BE2C (cell line): ENCODE measurements at regions not wholly inside any gene's neighbourhood (a gene's known extent, or its start where the extent isn't known, plus 50 kb on each side); places are given as distances from the start of the nearest gene placed in this dataset.

Experiments used
- DNase-seq: peaks from one replicate; pipeline ENCODE4 v3.0.0-alpha.2; 2020
- H3K27me3 ChIP-seq: fragments of 250-450 bp; sonication (Bioruptor Pico); 2 replicates; pipeline ENCODE4 v1.5.1; 2020; ENCODE audit warnings: mild to moderate bottlenecking
- H3K36me3 ChIP-seq: fragments of 250-450 bp; sonication (Bioruptor Pico); 2 replicates; pipeline ENCODE4 v1.5.1; 2020; ENCODE audit warnings: mild to moderate bottlenecking
- H3K4me1 ChIP-seq: fragments of 250-450 bp; sonication (Bioruptor Pico); 2 replicates; pipeline ENCODE4 v1.5.1; 2020
- H3K4me3 ChIP-seq: 2 replicates; pipeline ENCODE4 v1.5.1; 2011; ENCODE audit warnings: low read depth, low read length
- H3K9me3 ChIP-seq: fragments of 250-450 bp; sonication (Bioruptor Pico); 2 replicates; pipeline ENCODE4 v1.5.1; 2020
- TF ChIP-seq, protein P1 (sequence below): IDR thresholded peaks from 2 replicates; pipeline ENCODE4 v1.5.1; 2012; ENCODE audit warnings: mild to moderate bottlenecking, low read depth, low read length

DNA sequence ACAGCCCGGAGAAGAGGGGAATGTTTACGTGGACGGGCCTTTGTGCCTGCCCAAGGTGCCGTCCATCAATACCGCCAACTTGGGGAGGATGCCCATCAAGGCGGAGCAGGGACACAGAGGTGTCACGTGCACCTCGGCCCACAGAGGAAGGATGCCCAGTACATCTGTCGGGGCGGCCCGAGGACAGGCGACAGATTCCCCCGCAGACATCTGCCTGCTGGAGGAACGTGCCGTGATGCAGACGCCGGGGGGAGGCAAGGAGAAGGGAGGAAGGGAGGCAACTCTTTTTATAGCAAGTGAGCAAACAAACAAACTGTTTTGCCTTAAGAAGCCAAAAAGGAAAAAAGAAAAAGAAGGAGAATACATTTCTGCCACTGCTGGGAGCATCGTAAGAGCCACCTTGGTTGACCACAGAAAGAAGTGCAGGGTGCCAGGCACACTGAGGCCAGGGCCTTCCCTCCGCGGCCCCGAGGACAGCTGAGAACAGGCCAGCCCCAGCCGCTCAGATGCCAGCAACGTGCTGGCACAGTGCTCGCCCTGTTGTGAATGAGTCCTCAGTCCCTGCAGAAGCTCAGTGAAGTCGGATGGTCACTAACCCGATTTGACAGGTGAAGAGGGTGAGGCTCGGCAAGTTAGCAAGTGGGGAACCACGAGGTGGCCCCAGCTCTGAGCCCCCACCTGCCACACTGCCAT lies 146.4 kb downstream of the RBFOX3 start:
- Histone ChIP-seq H3K9me3 (no peaks in the 10 kb centered on the region), H3K27me3 (peaks cover 36% of the 10 kb centered on the region), H3K4me3 (no peak overlapping the region), H3K36me3 (no peaks in the 10 kb centered on the region), H3K4me1 (no peaks in the 10 kb centered on the region)
- TF ChIP-seq, protein P1, sequence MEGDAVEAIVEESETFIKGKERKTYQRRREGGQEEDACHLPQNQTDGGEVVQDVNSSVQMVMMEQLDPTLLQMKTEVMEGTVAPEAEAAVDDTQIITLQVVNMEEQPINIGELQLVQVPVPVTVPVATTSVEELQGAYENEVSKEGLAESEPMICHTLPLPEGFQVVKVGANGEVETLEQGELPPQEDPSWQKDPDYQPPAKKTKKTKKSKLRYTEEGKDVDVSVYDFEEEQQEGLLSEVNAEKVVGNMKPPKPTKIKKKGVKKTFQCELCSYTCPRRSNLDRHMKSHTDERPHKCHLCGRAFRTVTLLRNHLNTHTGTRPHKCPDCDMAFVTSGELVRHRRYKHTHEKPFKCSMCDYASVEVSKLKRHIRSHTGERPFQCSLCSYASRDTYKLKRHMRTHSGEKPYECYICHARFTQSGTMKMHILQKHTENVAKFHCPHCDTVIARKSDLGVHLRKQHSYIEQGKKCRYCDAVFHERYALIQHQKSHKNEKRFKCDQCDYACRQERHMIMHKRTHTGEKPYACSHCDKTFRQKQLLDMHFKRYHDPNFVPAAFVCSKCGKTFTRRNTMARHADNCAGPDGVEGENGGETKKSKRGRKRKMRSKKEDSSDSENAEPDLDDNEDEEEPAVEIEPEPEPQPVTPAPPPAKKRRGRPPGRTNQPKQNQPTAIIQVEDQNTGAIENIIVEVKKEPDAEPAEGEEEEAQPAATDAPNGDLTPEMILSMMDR = no peak
- no peak for DNase-seq

DNA sequence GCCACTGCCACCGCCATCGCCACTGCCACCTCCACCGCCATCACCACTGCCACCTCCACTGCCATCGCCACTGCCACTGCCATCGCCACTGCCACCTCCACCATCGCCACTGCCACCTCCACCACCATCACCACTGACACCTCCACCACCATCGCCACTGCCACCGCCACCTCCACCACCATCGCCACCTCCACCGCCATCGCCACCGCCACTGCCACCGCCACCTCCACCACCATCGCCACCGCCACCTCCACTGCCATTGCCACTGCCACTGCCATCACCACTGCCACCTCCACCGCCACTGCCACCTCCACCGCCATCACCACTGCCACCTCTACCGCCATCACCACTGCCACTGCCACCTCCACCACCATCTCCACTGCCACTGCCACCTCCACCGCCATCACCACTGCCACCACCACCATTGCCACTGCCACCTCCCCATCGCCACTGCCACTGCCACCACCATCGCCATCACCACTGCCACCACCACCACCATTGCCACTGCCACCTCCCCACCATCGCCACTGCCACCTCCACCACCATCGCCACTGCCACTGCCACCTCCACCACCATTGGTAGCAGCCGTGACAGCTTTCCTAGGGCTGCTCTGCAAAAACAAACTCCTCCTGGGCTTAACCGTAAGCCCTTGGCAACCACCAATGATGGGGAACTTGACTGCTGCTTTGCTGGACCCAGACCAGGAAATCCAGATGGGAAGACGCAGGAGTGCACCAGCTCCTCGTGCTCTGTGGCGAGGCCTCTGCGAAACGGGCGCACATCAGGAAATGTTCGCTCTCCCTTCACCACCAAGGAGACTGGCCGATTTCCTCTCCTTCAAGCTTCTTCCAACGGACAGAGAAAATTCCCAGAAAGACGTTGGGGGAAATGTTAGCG lies 147.2 kb downstream of the RBFOX3 start:
- DNase-seq = no peak
- H3K4me1 ChIP-seq = no peaks in the 10 kb centered on the region
- peaks cover 36% of the 10 kb centered on the region for H3K27me3 ChIP-seq
- TF ChIP-seq, protein P1 = no peak
- H3K36me3 ChIP-seq = no peaks in the 10 kb centered on the region
- H3K4me3 ChIP-seq = no peak overlapping the region
- no peaks in the 10 kb centered on the region for H3K9me3 ChIP-seq

DNA sequence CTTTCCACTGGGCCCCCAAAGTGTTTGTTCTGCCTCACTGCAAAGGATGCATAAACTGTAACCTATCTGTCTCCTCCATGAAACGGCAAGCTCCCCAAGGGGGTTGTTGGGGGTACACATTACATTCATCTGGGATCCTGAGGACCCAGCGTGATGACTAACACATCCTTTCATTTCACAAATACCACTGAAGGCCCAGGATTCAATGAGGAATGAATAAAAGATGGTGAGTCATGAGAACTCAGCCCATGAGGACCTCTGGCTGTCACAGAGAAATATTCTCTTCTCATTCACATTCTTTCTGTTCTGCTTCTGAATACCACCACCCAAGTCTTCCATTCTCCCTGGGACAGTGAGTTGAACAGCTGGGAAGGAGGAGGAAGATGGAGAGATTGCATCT lies 149.8 kb downstream of the RBFOX3 start:
- peaks cover 23% of the 10 kb centered on the region for H3K27me3 ChIP-seq
- H3K4me1 ChIP-seq = no peaks in the 10 kb centered on the region
- DNase-seq = no peak
- no peaks in the 10 kb centered on the region for H3K36me3 ChIP-seq
- H3K9me3 ChIP-seq = no peaks in the 10 kb centered on the region
- no peak overlapping the region for H3K4me3 ChIP-seq
- TF ChIP-seq, protein P1 = no peak

DNA sequence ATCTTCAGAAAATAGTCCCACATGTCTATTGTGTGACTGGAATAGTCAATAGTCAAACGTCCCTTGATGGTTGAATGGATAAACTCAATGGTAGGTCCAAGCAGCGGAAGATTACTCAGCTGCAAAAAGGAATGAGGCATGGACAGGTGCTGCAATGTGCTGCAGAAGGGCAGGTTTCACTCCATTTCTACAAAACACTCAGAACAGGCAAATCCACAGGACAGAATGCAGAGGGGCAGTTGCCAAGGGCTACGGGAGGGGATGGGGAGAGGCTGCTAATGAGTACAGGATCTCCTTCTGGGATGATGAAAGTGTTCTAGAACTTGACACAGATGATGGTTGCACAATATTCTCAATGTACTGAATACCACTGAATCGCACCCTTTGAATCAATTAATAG lies 151.0 kb downstream of the RBFOX3 start:
- peaks cover 19% of the 10 kb centered on the region for H3K27me3 ChIP-seq

DNA sequence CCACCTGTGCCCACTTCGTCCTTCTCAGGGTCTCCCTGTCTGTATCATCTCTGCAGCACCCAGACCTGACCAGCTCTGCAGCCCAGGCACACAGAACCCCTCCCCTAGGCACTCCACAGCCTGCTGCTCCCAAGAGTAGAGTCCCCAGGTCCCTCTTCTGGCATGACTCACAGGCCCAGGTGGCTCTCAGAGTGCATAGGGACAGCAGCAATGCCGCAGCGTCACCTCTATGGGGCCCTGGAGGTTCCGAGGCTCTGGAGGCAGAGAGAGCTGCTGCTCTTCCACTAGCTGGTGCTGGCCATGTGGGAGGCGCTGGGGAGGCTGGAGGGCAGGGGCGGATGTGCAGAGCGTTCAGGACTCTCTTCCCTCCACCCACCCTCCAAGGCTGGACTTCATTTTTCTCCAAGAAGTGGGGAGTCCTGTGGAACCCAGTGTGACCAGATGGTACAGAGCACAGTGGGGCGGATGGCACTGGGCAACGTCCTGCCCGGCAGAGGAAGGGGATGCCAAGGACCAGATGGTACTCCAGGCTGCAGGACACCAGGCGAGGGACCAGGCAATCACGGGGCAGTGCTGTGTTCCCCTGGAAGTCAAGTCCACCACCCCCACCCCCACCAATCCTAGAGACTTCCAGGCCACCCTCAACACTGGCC lies 151.7 kb downstream of the RBFOX3 start:
- TF ChIP-seq, protein P1 = no peak
- H3K9me3 ChIP-seq = no peaks in the 10 kb centered on the region
- no peak for DNase-seq
- H3K36me3 ChIP-seq = no peaks in the 10 kb centered on the region
- no peaks in the 10 kb centered on the region for H3K4me1 ChIP-seq
- H3K27me3 ChIP-seq = peaks cover 18% of the 10 kb centered on the region
- no peak overlapping the region for H3K4me3 ChIP-seq

More for the DNA sequence above, 151.0 kb downstream of the RBFOX3 start:
- TF ChIP-seq, protein P1 = no peak
- H3K9me3 ChIP-seq = no peaks in the 10 kb centered on the region
- no peak for DNase-seq
- no peaks in the 10 kb centered on the region for H3K36me3 ChIP-seq
- H3K4me1 ChIP-seq = no peaks in the 10 kb centered on the region
- no peak overlapping the region for H3K4me3 ChIP-seq
